Immature natural killer cell (primary cell): ENCODE measurements at regions not wholly inside any gene's neighbourhood (a gene's known extent, or its start where the extent isn't known, plus 50 kb on each side); places are given as distances from the start of the nearest gene placed in this dataset.

Source experiments
- DNase-seq, 3 donors: peaks; one replicate each; pipeline ENCODE4 v3.0.0; 2022; ENCODE audit warnings: mixed read lengths in 1 of 3
- H3K27ac Mint-ChIP-seq, 6 donors: one replicate each; pipeline ENCODE4 v1.8.0; 2020; ENCODE audit warnings: mixed read lengths in 6 of 6, mild to moderate bottlenecking in 5 of 6, inconsistent platforms in 4 of 6, moderate library complexity in 3 of 6
- H3K27me3 Mint-ChIP-seq, 3 donors: one replicate each; pipeline ENCODE4 v1.8.0; 2020 to 2021; ENCODE audit warnings: low read depth in 3 of 3, mild to moderate bottlenecking in 3 of 3, mixed read lengths in 3 of 3, moderate library complexity in 3 of 3, inconsistent platforms in 1 of 3
- H3K36me3 Mint-ChIP-seq, 3 donors: one replicate each; pipeline ENCODE4 v1.8.0; 2020; ENCODE audit warnings: mixed read lengths in 3 of 3, inconsistent platforms in 2 of 3, mild to moderate bottlenecking in 2 of 3
- H3K4me1 Mint-ChIP-seq, 2 donors: one replicate each; pipeline ENCODE4 v1.8.0; 2020; ENCODE audit warnings: inconsistent platforms in 2 of 2, mild to moderate bottlenecking in 2 of 2, mixed read lengths in 2 of 2, moderate library complexity in 1 of 2
- H3K4me3 Mint-ChIP-seq, 5 donors: one replicate each; pipeline ENCODE4 v1.8.0; 2020; ENCODE audit warnings: mild to moderate bottlenecking in 5 of 5, mixed read lengths in 5 of 5, inconsistent platforms in 3 of 5, moderate library complexity in 3 of 5
- H3K9me3 Mint-ChIP-seq, 6 donors: one replicate each; pipeline ENCODE4 v1.8.0; 2020; ENCODE audit warnings: mild to moderate bottlenecking in 6 of 6, mixed read lengths in 6 of 6, inconsistent platforms in 4 of 6, moderate library complexity in 3 of 6

GRCh38 chr4:20364969-20365368, 113.3 kb downstream of the SLIT2 start:
- Mint-ChIP-seq H3K9me3 (peaks cover 0 to 6% (median 3%) of the 10 kb centered on the region in 6 donors), H3K4me1 (no peaks in the 10 kb centered on the region), H3K27ac (no peak overlapping the region), H3K4me3 (no peak overlapping the region), H3K27me3 (peaks cover 0 to 3% (median 0%) of the 10 kb centered on the region in 3 donors), H3K36me3 (no peaks in the 10 kb centered on the region)
- no peak for DNase-seq

DNA sequence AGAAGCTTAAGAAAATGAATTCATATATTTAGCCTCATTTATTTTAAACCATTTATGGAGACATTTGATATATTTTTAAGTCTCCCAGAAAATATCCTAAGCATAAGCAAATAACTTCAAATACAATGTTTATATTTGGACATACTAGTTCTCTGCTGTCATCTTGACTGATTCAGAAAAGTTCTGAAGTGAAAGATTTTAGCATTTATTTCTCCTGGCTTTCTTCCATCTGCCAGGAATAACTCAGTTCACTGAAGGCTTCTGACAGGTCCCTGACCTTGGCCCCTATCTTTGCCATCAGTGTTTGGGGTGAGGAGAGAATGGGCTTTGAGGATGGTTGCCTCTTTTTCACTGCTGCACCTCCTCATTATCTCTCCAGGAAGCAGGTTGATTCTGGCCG, 115.7 kb downstream of the SLIT2 start:
- no peak for DNase-seq
- no peaks in the 10 kb centered on the region for H3K4me1 Mint-ChIP-seq
- H3K9me3 Mint-ChIP-seq = peaks cover 0 to 6% (median 2%) of the 10 kb centered on the region in 6 donors
- no peak overlapping the region for H3K27ac Mint-ChIP-seq
- H3K27me3 Mint-ChIP-seq = peaks cover 3 to 4% (median 3%) of the 10 kb centered on the region in 3 donors
- H3K36me3 Mint-ChIP-seq = no peaks in the 10 kb centered on the region
- H3K4me3 Mint-ChIP-seq = no peak overlapping the region

DNA sequence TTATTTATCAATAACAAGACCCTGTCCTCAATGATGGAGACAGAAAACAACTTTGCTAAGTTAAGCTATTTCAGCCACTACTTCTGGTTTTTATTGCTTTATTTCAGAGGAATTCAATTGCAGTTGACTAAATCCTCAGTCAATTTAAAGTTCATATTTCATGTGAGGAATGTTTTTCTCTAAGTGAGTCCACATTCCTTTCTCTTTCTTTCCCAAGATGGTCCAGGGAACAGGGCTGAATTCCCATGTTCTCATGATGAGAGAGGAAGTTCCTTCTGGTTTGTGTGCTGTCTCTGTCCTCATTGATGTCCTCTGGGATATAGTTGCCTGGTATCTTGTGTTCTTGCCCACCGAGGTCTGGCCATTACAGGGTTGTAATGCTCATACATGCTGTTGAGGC, 117.2 kb downstream of the SLIT2 start:
- no peak for DNase-seq
- H3K27me3 Mint-ChIP-seq = peaks cover 3 to 4% (median 3%) of the 10 kb centered on the region in 3 donors
- H3K4me3 Mint-ChIP-seq = no peak overlapping the region
- no peaks in the 10 kb centered on the region for H3K4me1 Mint-ChIP-seq
- H3K36me3 Mint-ChIP-seq = no peaks in the 10 kb centered on the region
- H3K9me3 Mint-ChIP-seq = peaks cover 0 to 8% (median 2%) of the 10 kb centered on the region in 6 donors
- no peak overlapping the region for H3K27ac Mint-ChIP-seq

DNA sequence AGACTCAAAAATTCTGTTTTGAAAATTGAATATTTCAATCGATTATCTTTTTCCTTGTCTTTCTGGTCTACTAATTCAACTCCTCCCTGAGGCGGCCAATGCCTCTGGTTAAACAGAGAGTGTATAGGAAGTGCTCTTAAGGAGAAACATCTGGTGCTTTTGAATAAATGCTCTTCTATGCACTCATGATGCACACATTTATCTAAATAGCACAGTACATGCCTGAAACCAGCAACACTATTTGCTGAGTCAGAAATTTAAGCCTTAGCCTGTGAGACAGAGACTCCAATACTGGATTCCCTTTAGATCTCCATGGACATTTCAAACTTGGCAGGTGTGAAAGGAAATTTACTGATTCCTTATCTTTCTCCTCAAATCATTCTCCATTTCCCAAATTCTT, 118.6 kb downstream of the SLIT2 start:
- H3K36me3 Mint-ChIP-seq = no peaks in the 10 kb centered on the region
- DNase-seq = no peak
- H3K9me3 Mint-ChIP-seq = peaks cover 0 to 10% (median 2%) of the 10 kb centered on the region in 6 donors
- H3K27me3 Mint-ChIP-seq = peaks cover 3 to 4% (median 3%) of the 10 kb centered on the region in 3 donors
- no peak overlapping the region for H3K27ac Mint-ChIP-seq
- H3K4me3 Mint-ChIP-seq = no peak overlapping the region
- no peaks in the 10 kb centered on the region for H3K4me1 Mint-ChIP-seq

- Mint-ChIP-seq H3K4me1 (no peaks in the 10 kb centered on the region), H3K27me3 (peaks cover 1 to 3% (median 2%) of the 10 kb centered on the region in 3 donors), H3K36me3 (no peaks in the 10 kb centered on the region), H3K9me3 (peaks cover 0 to 6% (median 2%) of the 10 kb centered on the region in 6 donors), H3K27ac (no peak overlapping the region), H3K4me3 (no peak overlapping the region)
- DNase-seq = no peak
Measured at GRCh38 chr4:20376070-20376469, 124.4 kb downstream of the SLIT2 start.

DNA sequence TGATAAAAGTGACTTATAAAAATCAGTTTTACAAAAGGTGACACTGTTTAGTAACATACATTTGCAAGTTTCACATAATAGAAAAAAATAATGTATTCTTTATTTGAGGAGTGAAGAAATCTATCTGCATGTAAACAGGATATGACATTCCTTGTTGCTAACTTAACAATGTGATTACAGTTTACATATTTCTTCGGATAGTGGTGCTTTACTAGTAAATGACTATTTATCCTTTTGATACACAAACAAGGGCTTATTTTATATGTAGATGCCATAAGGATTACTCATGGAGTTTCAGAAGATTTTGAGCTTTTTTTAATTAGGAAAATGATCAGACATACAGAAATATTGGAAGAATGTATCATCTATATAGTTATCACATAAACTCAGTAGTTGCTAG, 126.5 kb downstream of the SLIT2 start:
- H3K9me3 Mint-ChIP-seq = peaks cover 0 to 4% (median 1%) of the 10 kb centered on the region in 6 donors
- DNase-seq = no peak
- H3K27ac Mint-ChIP-seq = no peak overlapping the region
- H3K4me1 Mint-ChIP-seq = no peaks in the 10 kb centered on the region
- no peak overlapping the region for H3K4me3 Mint-ChIP-seq
- no peaks in the 10 kb centered on the region for H3K36me3 Mint-ChIP-seq
- peaks cover 0 to 2% (median 0%) of the 10 kb centered on the region in 3 donors for H3K27me3 Mint-ChIP-seq

- H3K9me3 Mint-ChIP-seq = peaks cover 0 to 4% (median 1%) of the 10 kb centered on the region in 6 donors
- no peak overlapping the region for H3K27ac Mint-ChIP-seq
- H3K36me3 Mint-ChIP-seq = no peaks in the 10 kb centered on the region
Measured at GRCh38 chr4:20381005-20381404, 129.3 kb downstream of the SLIT2 start.

GRCh38 chr4:20383283-20383682, 131.6 kb downstream of the SLIT2 start:
- Mint-ChIP-seq H3K4me3 (no peak overlapping the region), H3K36me3 (no peaks in the 10 kb centered on the region), H3K4me1 (no peaks in the 10 kb centered on the region), H3K9me3 (peaks cover 0 to 4% (median under 1%) of the 10 kb centered on the region in 6 donors), H3K27me3 (peaks cover 0 to 2% (median 0%) of the 10 kb centered on the region in 3 donors), H3K27ac (no peak overlapping the region)
- no peak for DNase-seq

More at GRCh38 chr4:20381005-20381404, 129.3 kb downstream of the SLIT2 start:
- H3K4me3 Mint-ChIP-seq = no peak overlapping the region
- peaks cover 0 to 2% (median 0%) of the 10 kb centered on the region in 3 donors for H3K27me3 Mint-ChIP-seq
- no peaks in the 10 kb centered on the region for H3K4me1 Mint-ChIP-seq
- DNase-seq = no peak

- no peaks in the 10 kb centered on the region for H3K36me3 Mint-ChIP-seq
Measured at GRCh38 chr4:20383969-20384368, 132.3 kb downstream of the SLIT2 start.

GRCh38 chr4:20384456-20384855, 132.8 kb downstream of the SLIT2 start:
- Mint-ChIP-seq H3K36me3 (no peaks in the 10 kb centered on the region), H3K4me3 (no peak overlapping the region), H3K4me1 (no peaks in the 10 kb centered on the region), H3K27ac (no peak overlapping the region), H3K27me3 (peaks cover 0 to 2% (median 0%) of the 10 kb centered on the region in 3 donors), H3K9me3 (peaks cover 0 to 4% (median under 1%) of the 10 kb centered on the region in 6 donors)
- DNase-seq = no peak

More at GRCh38 chr4:20383969-20384368, 132.3 kb downstream of the SLIT2 start:
- no peak overlapping the region for H3K4me3 Mint-ChIP-seq
- H3K27me3 Mint-ChIP-seq = peaks cover 0 to 2% (median 0%) of the 10 kb centered on the region in 3 donors
- no peak for DNase-seq
- H3K4me1 Mint-ChIP-seq = no peaks in the 10 kb centered on the region
- peaks cover 0 to 4% (median under 1%) of the 10 kb centered on the region in 6 donors for H3K9me3 Mint-ChIP-seq
- H3K27ac Mint-ChIP-seq = no peak overlapping the region

GRCh38 chr4:20386001-20386740, 134.5 kb downstream of the SLIT2 start:
- Mint-ChIP-seq H3K27ac (no peak overlapping the region), H3K27me3 (no peaks in the 10 kb centered on the region), H3K9me3 (peaks cover 0 to 2% (median 0%) of the 10 kb centered on the region in 6 donors), H3K36me3 (no peaks in the 10 kb centered on the region), H3K4me3 (no peak overlapping the region), H3K4me1 (no peaks in the 10 kb centered on the region)
- no peak for DNase-seq

- no peaks in the 10 kb centered on the region for H3K27me3 Mint-ChIP-seq
- H3K9me3 Mint-ChIP-seq = peaks cover 0 to 2% (median 0%) of the 10 kb centered on the region in 6 donors
- H3K4me1 Mint-ChIP-seq = no peaks in the 10 kb centered on the region
- no peak for DNase-seq
- no peak overlapping the region for H3K4me3 Mint-ChIP-seq
- H3K36me3 Mint-ChIP-seq = no peaks in the 10 kb centered on the region
- H3K27ac Mint-ChIP-seq = no peak overlapping the region
Measured at GRCh38 chr4:20386906-20387305, 135.2 kb downstream of the SLIT2 start.

GRCh38 chr4:20391198-20391597, 139.5 kb downstream of the SLIT2 start:
- DNase-seq = no peak
- H3K4me1 Mint-ChIP-seq = no peaks in the 10 kb centered on the region
- peaks cover 0 to 2% (median 0%) of the 10 kb centered on the region in 6 donors for H3K9me3 Mint-ChIP-seq
- H3K36me3 Mint-ChIP-seq = no peaks in the 10 kb centered on the region
- H3K4me3 Mint-ChIP-seq = no peak overlapping the region
- no peaks in the 10 kb centered on the region for H3K27me3 Mint-ChIP-seq
- H3K27ac Mint-ChIP-seq = no peak overlapping the region

- peaks cover 0 to 2% (median 0%) of the 10 kb centered on the region in 3 donors for H3K27me3 Mint-ChIP-seq
- H3K27ac Mint-ChIP-seq = no peak overlapping the region
- DNase-seq = no peak
- H3K4me3 Mint-ChIP-seq = no peak overlapping the region
- no peaks in the 10 kb centered on the region for H3K36me3 Mint-ChIP-seq
- H3K9me3 Mint-ChIP-seq = peaks cover 0 to 2% (median 0%) of the 10 kb centered on the region in 6 donors
- H3K4me1 Mint-ChIP-seq = no peaks in the 10 kb centered on the region
Measured at GRCh38 chr4:20391912-20392311, 140.2 kb downstream of the SLIT2 start.
